ENCODE measurements at regions not wholly inside any gene's neighbourhood (a gene's known extent, or its start where the extent isn't known, plus 50 kb on each side); places are given as distances from the start of the nearest gene placed in this dataset.
A peak's percentile ranks its signal among the peaks of the same experiment; 100 is the strongest.

GRCh38 chr5:54831233-54831632, 154.2 kb downstream of the ESM1 start:
- intact Hi-C loops (cut with DNase I) = no loop called here
- no peak for ATAC-seq

GRCh38 chr5:54829676-54830535, 155.5 kb downstream of the ESM1 start:
- intact Hi-C loops (cut with DNase I) = no loop called here
- DNase-seq (ENCODE audit: low spot score) (no peak), ATAC-seq (no peak)

More at GRCh38 chr5:54831233-54831632, 154.2 kb downstream of the ESM1 start:
- no peak for DNase-seq (ENCODE audit: low spot score)

GRCh38 chr5:54829102-54829501, 156.3 kb downstream of the ESM1 start:
- ATAC-seq = no peak
- no peak for DNase-seq (ENCODE audit: low spot score)
- intact Hi-C loops (cut with DNase I) = no loop called here

- intact Hi-C loops (cut with DNase I) = no loop called here
Observed at GRCh38 chr5:54828151-54828550, 157.2 kb downstream of the ESM1 start.

GRCh38 chr5:54825005-54825404, 160.4 kb downstream of the ESM1 start:
- ATAC-seq = no peak
- intact Hi-C loops (cut with DNase I) = no loop called here
- DNase-seq (ENCODE audit: low spot score) = no peak

More at GRCh38 chr5:54828151-54828550, 157.2 kb downstream of the ESM1 start:
- ATAC-seq (no peak), DNase-seq (ENCODE audit: low spot score) (no peak)

- DNase-seq (ENCODE audit: low spot score) (no peak), ATAC-seq (no peak)
- intact Hi-C loops (cut with DNase I) = no loop called here
Observed at GRCh38 chr5:54823006-54823405, 162.4 kb downstream of the ESM1 start.

GRCh38 chr5:54822324-54822687, 163.1 kb downstream of the ESM1 start:
- intact Hi-C loops (cut with DNase I) = no loop called here
- no peak for ATAC-seq

GRCh38 chr5:54821445-54822323, 163.7 kb downstream of the ESM1 start:
- no peak for ATAC-seq
- DNase-seq (ENCODE audit: low spot score) = no peak
- intact Hi-C loops (cut with DNase I) = no loop called here

More at GRCh38 chr5:54822324-54822687, 163.1 kb downstream of the ESM1 start:
- no peak for DNase-seq (ENCODE audit: low spot score)

GRCh38 chr5:54820346-54821134, 164.9 kb downstream of the ESM1 start:
- no peak for DNase-seq (ENCODE audit: low spot score)
- no peak for ATAC-seq
- intact Hi-C loops (cut with DNase I) = no loop called here

- DNase-seq (ENCODE audit: low spot score) (no peak), ATAC-seq (no peak)
- intact Hi-C loops (cut with DNase I) = no loop called here
Observed at GRCh38 chr5:54807421-54807820, 178.0 kb downstream of the ESM1 start.

GRCh38 chr5:54804521-54804920, 180.9 kb downstream of the ESM1 start:
- ATAC-seq (no peak), DNase-seq (ENCODE audit: low spot score) (no peak)
- intact Hi-C loops (cut with DNase I) = no loop called here

- no peak for ATAC-seq
- no peak for DNase-seq (ENCODE audit: low spot score)
- intact Hi-C loops (cut with DNase I) = no loop called here
Observed at GRCh38 chr5:54804086-54804485, 181.3 kb downstream of the ESM1 start.

GRCh38 chr5:54803471-54804011, 181.9 kb downstream of the ESM1 start:
- DNase-seq (ENCODE audit: low spot score) (no peak), ATAC-seq (peak; percentile 59)
- intact Hi-C loops (cut with DNase I) = no loop called here

- DNase-seq (ENCODE audit: low spot score) (no peak), ATAC-seq (no peak)
- intact Hi-C loops (cut with DNase I) = no loop called here
Observed at GRCh38 chr5:54799645-54800044, 185.7 kb downstream of the ESM1 start.

GRCh38 chr5:54795777-54796176, 189.6 kb downstream of the ESM1 start:
- ATAC-seq = no peak
- intact Hi-C loops (cut with DNase I) = no loop called here

GRCh38 chr5:54795284-54795683, 190.1 kb downstream of the ESM1 start:
- DNase-seq (ENCODE audit: low spot score) (no peak), ATAC-seq (no peak)
- intact Hi-C loops (cut with DNase I) = no loop called here

More at GRCh38 chr5:54795777-54796176, 189.6 kb downstream of the ESM1 start:
- no peak for DNase-seq (ENCODE audit: low spot score)

- intact Hi-C loops (cut with DNase I) = no loop called here
- peak; percentile 13 for ATAC-seq
- no peak for DNase-seq (ENCODE audit: low spot score)
Observed at GRCh38 chr5:54794135-54794975, 191.0 kb downstream of the ESM1 start.

- ATAC-seq = peak; percentile 81
- intact Hi-C loops (cut with DNase I) = no loop called here
- no peak for DNase-seq (ENCODE audit: low spot score)
Observed at GRCh38 chr5:54793468-54794134, 191.8 kb downstream of the ESM1 start.

Data from sciatic nerve (tissue), 2 donors.